Activated T-cell treated with anti-CD3 and anti-CD28 coated beads, Interleukin-2, amount 50 U/mL, for 72 hours (primary cell): ENCODE measurements at regions not wholly inside any gene's neighbourhood (a gene's known extent, or its start where the extent isn't known, plus 50 kb on each side); places are given as distances from the start of the nearest gene placed in this dataset.

Source experiments
- ATAC-seq, 2 donors: fragments of 150-1000 bp; cut with Tn5 transposase; replicated peaks in 1 of 2; 2 replicates each; pipeline ENCODE4 v1.10.0; 2021; ENCODE audit warnings: moderate library complexity in 2 of 2, mild to moderate bottlenecking in 1 of 2
- DNase-seq, 2 donors: peaks; one replicate each; pipeline ENCODE4 v3.0.0; 2021 to 2022; ENCODE audit warnings: mixed read lengths in 1 of 2
- H3K27ac Mint-ChIP-seq: one replicate; pipeline ENCODE4 v1.8.0; 2022; ENCODE audit warnings: mild to moderate bottlenecking, moderate library complexity, mixed read lengths
- H3K27me3 Mint-ChIP-seq: one replicate; pipeline ENCODE4 v1.8.0; 2022; ENCODE audit warnings: low read depth, mixed read lengths
- H3K36me3 Mint-ChIP-seq, 2 donors: one replicate each; pipeline ENCODE4 v1.8.0; 2022; ENCODE audit warnings: mixed read lengths in 2 of 2, mild to moderate bottlenecking in 1 of 2; ENCODE audit not compliant: insufficient read depth in 2 of 2
- H3K4me1 Mint-ChIP-seq: one replicate; pipeline ENCODE4 v1.8.0; 2022; ENCODE audit warnings: low read depth, mixed read lengths
- H3K4me3 Mint-ChIP-seq, 2 donors: one replicate each; pipeline ENCODE4 v1.8.0; 2022; ENCODE audit warnings: mild to moderate bottlenecking in 2 of 2, mixed read lengths in 2 of 2, moderate library complexity in 2 of 2
- H3K9me3 Mint-ChIP-seq, 2 donors: one replicate each; pipeline ENCODE4 v1.8.0; 2022; ENCODE audit warnings: mixed read lengths in 2 of 2

DNA sequence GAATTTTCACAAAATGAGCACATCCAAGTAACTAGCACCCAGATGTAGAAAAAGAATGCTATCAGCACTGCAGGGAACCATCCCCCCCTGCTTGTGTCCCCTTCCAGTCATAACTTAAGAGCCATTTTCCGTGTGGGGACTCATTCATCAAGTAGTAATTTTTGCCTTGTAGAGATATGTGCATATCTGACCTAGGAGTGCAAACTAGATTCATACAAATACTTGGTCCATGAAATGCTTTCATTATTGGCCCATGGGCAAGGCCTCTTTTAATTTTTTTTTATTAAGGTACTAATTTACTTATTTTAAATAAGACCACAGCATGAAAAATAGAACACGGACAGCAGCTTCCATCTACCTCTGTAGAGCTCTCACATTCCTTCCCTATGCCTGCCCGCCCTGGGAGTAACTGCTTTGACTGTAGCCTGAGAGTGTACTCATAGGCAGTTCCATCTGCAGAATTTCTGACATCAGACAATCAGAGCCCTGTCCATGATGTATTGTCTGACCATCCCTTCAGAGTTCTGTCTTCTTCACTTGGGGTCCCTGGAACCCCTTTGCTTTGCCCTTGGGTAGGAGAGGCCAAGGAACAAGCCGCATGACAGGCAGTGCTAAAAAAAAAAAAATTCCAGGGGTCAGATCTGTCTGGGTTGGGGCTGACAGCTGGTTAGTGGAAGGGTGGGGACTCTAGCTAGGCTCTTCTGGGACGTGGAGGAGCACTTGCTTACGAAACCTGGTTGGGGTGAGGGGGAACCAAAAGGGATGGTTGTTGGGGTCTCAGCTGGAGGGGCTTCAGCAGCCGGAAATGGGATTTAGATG lies 131.7 kb downstream of the C12orf75 start:
- Mint-ChIP-seq H3K27me3 (peaks cover 9% of the 10 kb centered on the region), H3K27ac (no peak overlapping the region), H3K4me3 (no peak overlapping the region), H3K36me3 (no peaks in the 10 kb centered on the region), H3K9me3 (peaks cover 0 to 3% of the 10 kb centered on the region in 2 donors), H3K4me1 (no peaks in the 10 kb centered on the region)
- no peak for ATAC-seq
- no peak for DNase-seq

DNA sequence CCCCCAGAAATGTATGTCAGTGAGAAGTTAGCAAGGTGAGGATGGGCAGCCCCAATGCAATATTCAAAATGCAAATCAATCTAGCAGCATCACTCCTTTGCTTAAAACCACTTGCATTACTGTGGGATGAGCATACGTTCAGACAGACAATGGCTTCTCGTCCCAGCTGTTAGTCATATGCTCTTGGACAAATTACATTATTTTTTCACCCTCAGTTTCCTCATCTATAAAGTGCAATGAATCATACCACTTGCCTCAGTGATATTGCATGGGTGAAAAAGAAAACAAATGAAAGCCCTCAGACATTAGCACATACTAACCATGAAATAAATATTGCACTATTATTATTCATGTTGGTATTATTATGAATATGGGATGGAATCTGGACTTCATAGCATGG lies 132.3 kb downstream of the C12orf75 start:
- no peak overlapping the region for H3K4me3 Mint-ChIP-seq
- ATAC-seq: no peak
- H3K4me1 Mint-ChIP-seq: no peaks in the 10 kb centered on the region
- no peak overlapping the region for H3K27ac Mint-ChIP-seq
- DNase-seq: no peak
- H3K9me3 Mint-ChIP-seq: peaks cover 0 to 3% of the 10 kb centered on the region in 2 donors
- no peaks in the 10 kb centered on the region for H3K36me3 Mint-ChIP-seq
- H3K27me3 Mint-ChIP-seq: peaks cover 11% of the 10 kb centered on the region

DNA sequence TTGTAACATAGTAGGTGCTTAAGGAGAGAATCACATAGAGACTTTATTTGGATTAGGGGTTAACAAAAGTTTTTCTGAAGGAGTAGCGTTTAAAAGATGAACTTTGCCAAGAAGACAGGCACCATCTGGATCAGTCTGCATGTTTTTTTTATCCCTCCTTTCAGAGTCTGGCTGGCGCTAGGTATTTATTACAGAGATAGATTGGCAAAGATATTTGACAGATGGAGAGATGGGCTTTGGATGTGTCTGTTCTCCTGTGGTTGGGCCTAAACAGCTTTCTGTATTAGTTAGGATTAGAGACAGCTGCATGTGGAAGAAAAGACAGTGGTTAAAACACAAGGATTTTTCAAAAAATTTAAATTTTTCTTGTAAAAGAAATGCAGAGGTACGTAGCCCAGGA lies 133.9 kb downstream of the C12orf75 start:
- Mint-ChIP-seq H3K27me3 (peaks cover 20% of the 10 kb centered on the region), H3K4me1 (no peaks in the 10 kb centered on the region), H3K36me3 (no peaks in the 10 kb centered on the region), H3K9me3 (peaks cover 0 to under 1% of the 10 kb centered on the region in 2 donors), H3K27ac (no peak overlapping the region), H3K4me3 (no peak overlapping the region)
- no peak for DNase-seq
- ATAC-seq: no peak

DNA sequence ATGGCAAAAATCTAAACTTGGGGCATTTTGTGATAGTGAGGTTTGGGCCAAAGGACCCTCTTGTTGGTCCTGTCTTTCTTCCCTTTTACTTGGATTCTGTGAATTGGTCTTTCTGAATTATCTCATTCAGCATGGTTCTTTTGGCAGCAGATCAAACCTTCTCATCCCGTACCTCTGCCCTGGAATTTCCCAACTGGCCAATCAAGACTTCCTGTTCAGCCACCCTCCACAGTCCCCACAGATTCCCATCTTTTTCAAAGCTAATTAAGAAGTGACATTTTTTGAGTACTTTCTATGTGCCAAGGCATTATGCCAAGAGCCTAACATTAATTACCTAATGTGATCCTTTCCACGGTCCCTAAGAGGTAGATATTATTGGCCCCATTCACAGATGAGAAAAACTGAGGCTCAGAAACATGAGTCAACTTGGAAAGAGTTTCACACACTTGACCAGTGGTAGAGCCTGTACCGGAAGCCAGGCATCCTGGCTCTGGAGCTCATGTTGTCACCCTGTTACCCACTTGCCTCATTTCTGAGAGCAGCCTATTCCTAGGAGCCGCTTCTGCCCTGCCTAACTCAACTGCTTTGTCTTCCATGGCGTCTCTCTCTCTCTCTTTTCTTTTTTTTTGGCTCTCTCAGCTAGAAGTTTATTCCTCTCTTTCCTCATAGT lies 135.9 kb downstream of the C12orf75 start:
- Mint-ChIP-seq H3K4me1 (no peaks in the 10 kb centered on the region), H3K36me3 (no peaks in the 10 kb centered on the region), H3K9me3 (no peaks in the 10 kb centered on the region), H3K27ac (no peak overlapping the region), H3K4me3 (no peak overlapping the region), H3K27me3 (peaks cover 20% of the 10 kb centered on the region)
- ATAC-seq (no peak), DNase-seq (no peak)

DNA sequence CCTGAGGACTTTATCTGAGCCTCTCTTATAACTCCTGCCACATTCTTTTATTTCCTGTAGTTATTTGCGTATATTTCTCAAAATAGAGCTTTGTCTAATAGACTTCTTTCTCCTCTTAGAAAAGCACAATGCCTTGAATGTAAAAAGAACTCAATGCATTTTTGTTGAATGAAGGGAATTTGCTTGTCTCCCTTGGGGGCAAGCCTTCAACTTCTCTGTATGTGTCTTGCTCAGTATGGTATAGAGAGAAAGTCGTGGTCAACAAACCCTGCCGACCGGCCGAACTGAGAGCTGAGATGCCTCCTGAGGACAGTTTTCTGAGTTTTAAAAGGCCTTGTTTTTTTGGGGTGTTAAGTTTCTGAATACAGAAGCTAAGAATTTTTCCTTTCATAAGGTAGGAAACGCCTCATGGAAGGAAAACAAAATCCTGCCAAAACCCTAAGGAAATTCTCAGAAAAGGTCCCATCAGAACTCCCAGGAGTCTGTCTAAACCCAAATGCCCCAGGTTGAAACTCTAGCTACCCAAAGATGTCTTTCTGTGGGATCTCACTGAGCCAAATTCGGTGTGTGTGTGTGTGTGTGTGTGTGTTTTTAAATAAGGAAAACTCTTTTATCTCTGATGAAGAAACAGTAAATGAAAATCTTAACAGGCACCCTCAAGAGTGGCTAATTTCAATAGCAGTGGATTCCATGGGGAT lies 136.6 kb downstream of the C12orf75 start:
- H3K27ac Mint-ChIP-seq: no peak overlapping the region
- H3K9me3 Mint-ChIP-seq: no peaks in the 10 kb centered on the region
- H3K27me3 Mint-ChIP-seq: peaks cover 20% of the 10 kb centered on the region
- no peaks in the 10 kb centered on the region for H3K36me3 Mint-ChIP-seq
- DNase-seq (no peak), ATAC-seq (no peak)
- H3K4me1 Mint-ChIP-seq: no peaks in the 10 kb centered on the region
- no peak overlapping the region for H3K4me3 Mint-ChIP-seq

DNA sequence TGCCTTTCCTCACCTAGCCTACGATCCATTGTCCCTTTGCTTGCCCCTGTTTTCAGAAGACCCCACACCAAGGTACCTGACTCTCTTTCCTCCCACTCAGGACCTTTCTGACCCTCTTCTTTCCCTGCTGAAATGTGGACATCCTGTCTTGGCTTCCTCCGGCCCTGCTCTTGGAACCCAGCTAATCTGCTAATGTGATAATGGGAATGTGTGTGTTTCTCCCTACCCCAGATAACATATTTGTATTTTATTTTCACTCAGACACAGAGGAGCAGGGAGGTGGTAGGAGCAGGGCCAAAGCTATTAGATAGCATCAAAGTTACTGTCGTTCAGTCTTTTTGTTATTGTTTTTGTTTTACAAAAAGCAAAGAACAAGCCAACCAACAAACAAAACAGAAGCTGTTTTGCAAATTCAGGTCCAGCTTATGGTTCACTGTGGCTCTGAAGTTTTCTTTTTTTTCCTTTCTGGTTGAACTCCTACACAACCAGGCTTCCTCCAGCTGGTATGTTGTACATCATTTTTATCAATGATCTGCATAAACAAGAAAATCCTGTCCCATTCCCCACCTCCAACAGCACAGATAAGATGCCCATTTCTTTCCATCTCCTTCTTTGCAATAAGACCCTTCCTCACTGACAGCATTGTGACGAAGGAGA lies 137.3 kb downstream of the C12orf75 start:
- DNase-seq: no peak
- Mint-ChIP-seq H3K4me3 (no peak overlapping the region), H3K27me3 (peaks cover 20% of the 10 kb centered on the region), H3K27ac (no peak overlapping the region), H3K9me3 (no peaks in the 10 kb centered on the region), H3K4me1 (no peaks in the 10 kb centered on the region), H3K36me3 (no peaks in the 10 kb centered on the region)
- ATAC-seq: no peak

DNA sequence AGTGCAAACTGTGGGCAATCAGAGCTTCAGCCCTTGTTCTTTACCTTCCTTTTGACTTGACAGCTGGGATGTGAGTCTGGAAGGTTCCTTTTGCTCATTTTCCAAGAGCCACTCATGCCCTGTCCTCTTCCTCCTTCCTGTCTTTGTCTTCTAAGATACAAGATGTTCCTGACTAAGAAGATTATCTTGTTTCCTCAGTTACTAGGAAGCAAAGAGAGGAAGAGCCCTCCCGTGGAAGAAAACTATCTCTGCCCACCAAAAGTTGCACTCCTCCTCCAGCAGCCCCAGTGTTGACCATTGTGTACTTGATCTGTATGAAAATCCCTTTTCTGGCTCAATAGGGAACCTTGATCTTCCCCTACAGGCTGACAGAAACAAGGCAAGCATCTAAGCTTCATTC lies 138.0 kb downstream of the C12orf75 start:
- H3K9me3 Mint-ChIP-seq: no peaks in the 10 kb centered on the region
- no peak overlapping the region for H3K27ac Mint-ChIP-seq
- H3K27me3 Mint-ChIP-seq: peaks cover 20% of the 10 kb centered on the region
- no peak for ATAC-seq
- no peaks in the 10 kb centered on the region for H3K36me3 Mint-ChIP-seq
- H3K4me3 Mint-ChIP-seq: no peak overlapping the region
- DNase-seq: no peak
- H3K4me1 Mint-ChIP-seq: no peaks in the 10 kb centered on the region

DNA sequence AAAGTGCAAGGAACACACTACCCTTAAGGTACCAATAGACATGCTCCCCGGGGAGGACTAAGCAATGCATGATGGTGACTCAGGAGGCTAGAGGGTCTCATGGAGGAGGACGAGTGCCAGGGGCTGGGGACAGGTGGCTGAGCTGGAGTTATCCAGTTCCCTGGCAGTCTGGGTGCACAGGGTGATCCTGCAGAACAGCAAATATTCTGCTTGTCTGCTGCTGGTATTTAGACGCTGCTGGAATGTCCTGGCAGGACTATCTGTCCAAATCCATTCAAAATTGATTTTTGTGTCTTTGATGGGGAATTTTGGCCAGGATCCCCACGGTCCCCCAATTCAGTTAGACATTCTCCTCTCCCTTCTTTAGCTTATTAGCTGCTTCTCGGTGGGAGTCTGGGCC lies 138.7 kb downstream of the C12orf75 start:
- Mint-ChIP-seq H3K9me3 (no peaks in the 10 kb centered on the region), H3K4me3 (no peak overlapping the region), H3K36me3 (no peaks in the 10 kb centered on the region), H3K27ac (no peak overlapping the region), H3K4me1 (no peaks in the 10 kb centered on the region), H3K27me3 (peaks cover 24% of the 10 kb centered on the region)
- no peak for ATAC-seq
- no peak for DNase-seq

DNA sequence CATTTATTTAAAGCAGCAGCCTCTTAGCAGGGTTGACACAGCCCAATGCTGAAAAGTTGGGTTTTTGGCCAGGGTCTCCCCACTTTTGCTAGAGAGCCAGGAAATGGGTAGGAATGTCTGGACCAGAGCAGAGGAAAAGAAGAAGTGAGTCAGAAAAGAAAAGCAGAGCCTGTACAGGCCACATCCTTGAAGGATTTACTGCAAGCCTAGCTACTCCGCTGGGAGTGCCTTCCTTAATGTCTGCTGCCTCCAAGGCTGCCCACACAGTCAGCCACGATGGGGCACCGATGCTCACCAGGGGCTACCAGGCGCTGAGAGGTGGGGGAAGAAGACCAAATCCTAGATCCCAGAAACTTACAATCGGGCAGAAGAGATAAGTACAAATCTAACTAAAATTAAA lies 139.2 kb downstream of the C12orf75 start:
- Mint-ChIP-seq H3K27me3 (peaks cover 29% of the 10 kb centered on the region), H3K9me3 (no peaks in the 10 kb centered on the region), H3K27ac (no peak overlapping the region), H3K4me3 (no peak overlapping the region), H3K4me1 (no peaks in the 10 kb centered on the region), H3K36me3 (no peaks in the 10 kb centered on the region)
- DNase-seq (no peak), ATAC-seq (no peak)

DNA sequence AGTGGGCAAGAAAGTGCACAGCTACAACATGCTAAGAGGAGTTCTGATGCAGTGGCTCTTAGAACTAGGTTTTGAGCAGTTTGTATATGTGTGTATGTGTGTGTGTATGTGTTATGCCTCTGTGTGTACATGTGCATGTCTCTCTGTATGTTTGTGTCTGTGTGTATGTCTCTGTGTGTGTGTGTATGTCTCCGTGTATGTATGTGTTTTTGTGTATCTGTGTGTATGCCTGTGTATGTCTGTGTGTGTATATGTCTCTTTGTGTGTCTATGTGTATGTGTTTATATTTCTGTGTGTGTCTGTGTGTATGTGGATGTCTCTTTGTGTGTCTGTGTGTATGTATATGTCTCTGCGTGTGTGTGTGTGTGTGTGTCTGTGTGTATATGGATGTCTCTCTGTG lies 139.6 kb downstream of the C12orf75 start:
- no peak overlapping the region for H3K4me3 Mint-ChIP-seq
- H3K36me3 Mint-ChIP-seq: no peaks in the 10 kb centered on the region
- ATAC-seq: no peak
- H3K27ac Mint-ChIP-seq: no peak overlapping the region
- peaks cover 29% of the 10 kb centered on the region for H3K27me3 Mint-ChIP-seq
- DNase-seq: no peak
- no peaks in the 10 kb centered on the region for H3K9me3 Mint-ChIP-seq
- H3K4me1 Mint-ChIP-seq: no peaks in the 10 kb centered on the region

DNA sequence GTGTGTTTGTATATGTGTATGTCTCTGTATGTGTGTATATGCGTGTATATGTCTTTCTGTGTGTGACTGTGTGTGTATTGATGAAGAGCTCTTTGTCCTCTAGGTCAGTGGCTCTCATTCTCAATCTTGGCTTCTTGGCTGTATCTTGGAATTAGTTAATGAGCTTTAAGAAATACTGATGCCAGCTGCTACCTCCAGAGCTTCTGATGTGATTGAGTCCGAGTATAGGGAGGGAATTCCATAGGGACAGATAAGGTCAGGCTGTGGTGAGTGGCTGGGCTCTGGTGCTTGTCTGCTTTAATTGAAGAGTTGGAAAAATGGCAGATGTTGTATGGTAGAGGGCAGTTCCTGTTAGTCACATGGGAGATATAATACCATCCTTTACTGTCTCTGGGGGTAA lies 140.1 kb downstream of the C12orf75 start:
- Mint-ChIP-seq H3K27ac (no peak overlapping the region), H3K4me3 (no peak overlapping the region), H3K27me3 (peaks cover 29% of the 10 kb centered on the region), H3K9me3 (no peaks in the 10 kb centered on the region), H3K36me3 (no peaks in the 10 kb centered on the region), H3K4me1 (no peaks in the 10 kb centered on the region)
- DNase-seq (no peak), ATAC-seq (no peak)

DNA sequence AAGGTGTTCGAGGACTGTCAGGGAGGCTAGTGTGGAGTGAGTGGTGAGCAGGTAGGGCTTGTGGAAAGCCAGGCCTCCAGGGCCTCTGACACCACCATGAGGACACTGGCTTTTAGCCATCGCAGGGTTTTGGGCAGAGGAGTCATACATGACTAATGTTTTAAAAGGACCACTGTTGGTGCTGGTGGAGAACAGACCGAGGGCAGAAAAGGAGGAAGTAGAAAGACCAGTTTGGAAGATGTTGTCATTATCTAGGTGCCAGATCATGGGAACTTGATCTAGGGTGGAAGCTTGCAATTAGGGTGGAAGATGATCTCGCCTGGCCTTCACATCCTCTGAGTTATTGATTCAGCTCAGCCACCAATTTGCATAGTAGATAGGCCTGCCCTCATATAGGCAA lies 144.2 kb downstream of the C12orf75 start:
- no peak for ATAC-seq

DNA sequence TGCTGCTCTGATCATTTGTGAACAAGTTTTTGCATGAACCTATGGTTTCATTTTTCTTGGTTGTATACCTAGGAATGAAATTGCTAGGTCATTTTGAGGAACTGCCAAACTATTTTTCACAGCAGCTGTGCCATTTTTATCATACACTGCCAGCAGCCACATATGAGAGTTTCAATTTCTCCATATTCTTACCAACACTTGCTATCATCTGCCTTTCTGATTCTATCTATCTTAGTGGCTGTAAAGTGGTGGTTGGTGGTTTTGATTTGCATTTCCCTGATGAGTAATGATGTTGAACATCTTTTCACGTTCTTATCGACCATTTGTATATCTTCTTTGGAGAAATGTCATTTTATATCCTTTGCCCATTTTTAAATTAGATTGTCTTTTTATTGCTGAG lies 146.1 kb downstream of the C12orf75 start:
- DNase-seq: no peak
- Mint-ChIP-seq H3K9me3 (no peaks in the 10 kb centered on the region), H3K4me1 (no peaks in the 10 kb centered on the region), H3K4me3 (no peak overlapping the region), H3K27ac (peak overlapping the region; percentile 58), H3K27me3 (peaks cover 9% of the 10 kb centered on the region), H3K36me3 (no peaks in the 10 kb centered on the region)
- peak; percentile 41 to 47 for ATAC-seq

More for the DNA sequence above, 144.2 kb downstream of the C12orf75 start:
- no peak for DNase-seq
- H3K9me3 Mint-ChIP-seq: no peaks in the 10 kb centered on the region
- H3K4me1 Mint-ChIP-seq: no peaks in the 10 kb centered on the region
- no peak overlapping the region for H3K4me3 Mint-ChIP-seq
- H3K27ac Mint-ChIP-seq: no peak overlapping the region
- peaks cover 9% of the 10 kb centered on the region for H3K27me3 Mint-ChIP-seq
- H3K36me3 Mint-ChIP-seq: no peaks in the 10 kb centered on the region
